Hematopoietic multipotent progenitor cell treated with erythropoietin and hydrocortisone succinate and interleukin-3 and kit ligand, for 6 days (in vitro differentiated cells): ENCODE measurements at regions not wholly inside any gene's neighbourhood (a gene's known extent, or its start where the extent isn't known, plus 50 kb on each side); places are given as distances from the start of the nearest gene placed in this dataset.

Experiments
- DNase-seq: peaks from one replicate; pipeline ENCODE4 v3.0.0-alpha.2; 2015

DNA sequence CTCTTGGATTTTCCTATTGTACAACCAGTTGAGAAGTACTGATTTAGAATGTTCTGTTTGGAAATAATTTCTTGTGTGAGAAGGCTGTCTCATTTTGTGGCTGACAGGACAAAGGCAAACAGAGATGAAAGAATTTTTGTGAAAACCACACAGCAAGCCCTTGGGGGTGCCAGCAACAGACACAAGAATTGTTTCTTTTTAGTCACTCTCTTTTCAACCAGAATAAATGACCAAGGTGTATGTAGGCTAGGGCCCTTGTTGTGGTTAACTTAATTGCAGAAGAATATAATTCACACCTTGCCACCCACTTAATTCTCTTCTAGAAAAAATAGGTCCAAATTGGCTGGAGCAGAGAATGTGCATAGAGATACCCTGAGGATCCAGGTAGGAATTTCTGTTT lies 329.4 kb upstream of the TBC1D5 start:
- DNase-seq: no peak

DNA sequence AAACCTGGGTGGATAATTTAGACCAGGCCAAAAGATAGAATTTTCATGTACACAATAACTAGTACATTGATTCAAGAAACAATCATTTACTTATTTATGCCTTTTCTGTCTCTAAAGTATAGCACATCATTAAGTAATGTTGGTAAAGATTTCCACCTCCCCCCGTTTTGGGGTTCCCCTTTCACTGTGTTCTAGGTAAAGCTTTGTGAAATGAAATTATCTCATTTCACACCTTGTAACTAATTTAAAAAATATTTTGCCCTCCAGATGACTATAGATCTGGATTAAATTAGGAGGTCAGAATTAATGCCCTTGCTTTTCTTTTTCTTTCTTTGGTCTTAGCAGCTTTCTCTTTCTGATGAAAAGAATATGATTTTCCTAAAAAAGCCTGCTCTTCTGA lies 328.5 kb upstream of the TBC1D5 start:
- DNase-seq: no peak

DNA sequence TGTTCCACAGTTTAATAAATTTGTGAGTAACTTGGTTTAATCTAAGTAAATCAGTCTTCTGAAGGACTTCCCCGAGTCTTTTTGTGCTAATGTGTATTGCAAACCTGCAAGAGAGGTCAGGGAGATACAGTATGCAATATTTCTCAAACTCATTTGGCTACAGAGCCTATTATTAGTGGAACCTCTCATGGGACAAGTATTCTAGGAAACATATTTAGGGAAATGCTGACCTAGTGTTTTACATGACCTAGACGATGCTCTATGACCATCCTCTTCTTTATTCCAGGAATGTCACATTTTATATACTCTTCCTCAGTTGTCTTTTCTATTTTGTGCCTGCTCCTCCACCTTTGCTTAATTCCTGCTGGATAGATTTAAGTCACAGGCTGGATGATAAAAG lies 327.8 kb upstream of the TBC1D5 start:
- no peak for DNase-seq

DNA sequence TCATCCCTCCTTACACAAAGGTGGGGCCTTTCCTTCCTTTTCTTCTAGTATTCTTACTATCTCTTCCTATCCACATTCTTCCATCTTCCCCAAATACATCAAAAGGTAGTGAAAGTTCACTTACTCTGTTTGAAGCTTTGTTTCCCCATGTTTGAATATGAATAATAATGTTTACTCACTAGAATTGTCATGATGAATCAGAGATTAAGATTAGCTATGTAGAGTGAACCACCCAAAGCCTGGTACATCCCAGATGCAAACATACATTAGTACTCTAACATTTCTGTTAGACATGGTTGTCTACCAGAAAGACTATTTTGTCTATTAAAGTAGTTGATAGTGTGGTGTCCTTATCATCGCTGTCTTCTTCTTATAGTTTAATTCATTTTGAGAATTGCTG lies 327.1 kb upstream of the TBC1D5 start:
- DNase-seq: no peak

DNA sequence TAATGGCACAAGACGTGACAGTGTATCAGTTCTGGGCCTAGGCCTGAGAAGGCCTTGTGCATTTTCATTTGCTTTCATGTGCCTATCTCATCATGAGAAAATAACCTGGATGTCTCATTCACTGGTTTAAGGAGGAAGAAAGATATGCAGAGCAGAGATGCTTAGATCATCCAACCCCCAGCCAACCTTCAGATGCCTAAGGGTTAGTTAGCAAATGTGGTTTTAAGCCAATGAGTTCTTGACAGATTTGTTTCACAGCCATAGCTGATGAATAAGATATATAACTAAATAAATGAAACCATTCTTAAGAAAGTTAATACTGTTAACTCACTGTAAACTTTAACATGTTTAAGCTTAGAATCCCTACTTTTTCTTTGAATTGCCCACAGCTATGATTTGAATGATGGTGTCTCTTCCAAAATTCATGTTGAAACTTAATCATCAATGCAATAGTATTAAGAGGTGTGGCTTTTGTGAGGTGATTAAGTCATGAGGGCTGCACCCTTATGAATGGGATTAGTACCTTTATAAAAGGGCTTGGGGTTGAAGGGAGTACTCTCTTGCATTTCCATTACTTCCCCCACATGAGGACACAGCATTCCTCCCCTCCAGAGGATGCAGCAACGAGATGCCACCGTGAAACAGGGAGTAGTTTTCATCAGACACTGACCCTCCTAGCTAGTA lies 324.6 kb upstream of the TBC1D5 start:
- no peak for DNase-seq

DNA sequence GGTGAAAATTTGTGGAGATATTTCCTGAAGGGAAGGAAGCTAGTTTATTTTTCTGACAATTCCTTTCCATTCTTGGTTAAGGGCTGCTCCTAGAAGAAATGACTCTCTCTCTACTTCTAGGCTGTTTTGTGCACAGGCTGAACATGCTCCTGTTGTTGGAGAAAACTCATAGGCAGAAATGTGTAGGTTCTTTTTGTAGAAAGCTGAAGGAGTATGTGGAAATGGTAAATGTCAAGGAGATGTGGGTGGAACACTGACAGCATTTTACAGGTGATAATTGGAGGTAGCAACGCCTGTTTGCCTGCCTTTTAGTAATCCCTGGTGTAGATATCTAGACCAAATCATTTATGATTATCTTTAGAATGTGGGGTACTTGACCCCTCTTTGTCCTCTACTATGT lies 322.2 kb upstream of the TBC1D5 start:
- no peak for DNase-seq

DNA sequence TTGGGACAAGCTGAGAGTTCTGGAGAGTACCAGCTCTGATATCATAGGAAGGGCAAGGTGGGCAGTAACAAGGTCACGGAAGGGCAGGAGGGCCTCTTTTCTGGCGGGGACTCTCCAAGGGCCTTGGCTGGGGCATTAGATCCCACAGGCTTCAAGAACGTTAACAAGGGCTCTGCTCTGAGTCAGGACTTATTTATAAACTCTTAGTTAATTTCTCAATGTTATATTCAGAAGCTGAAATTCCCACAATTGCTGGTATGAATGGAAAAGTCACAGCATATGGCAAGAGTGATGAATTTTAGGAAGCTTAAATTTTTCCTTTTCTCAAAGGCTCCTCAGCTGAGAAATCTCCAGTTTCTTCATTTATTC lies 320.2 kb upstream of the TBC1D5 start:
- no peak for DNase-seq

DNA sequence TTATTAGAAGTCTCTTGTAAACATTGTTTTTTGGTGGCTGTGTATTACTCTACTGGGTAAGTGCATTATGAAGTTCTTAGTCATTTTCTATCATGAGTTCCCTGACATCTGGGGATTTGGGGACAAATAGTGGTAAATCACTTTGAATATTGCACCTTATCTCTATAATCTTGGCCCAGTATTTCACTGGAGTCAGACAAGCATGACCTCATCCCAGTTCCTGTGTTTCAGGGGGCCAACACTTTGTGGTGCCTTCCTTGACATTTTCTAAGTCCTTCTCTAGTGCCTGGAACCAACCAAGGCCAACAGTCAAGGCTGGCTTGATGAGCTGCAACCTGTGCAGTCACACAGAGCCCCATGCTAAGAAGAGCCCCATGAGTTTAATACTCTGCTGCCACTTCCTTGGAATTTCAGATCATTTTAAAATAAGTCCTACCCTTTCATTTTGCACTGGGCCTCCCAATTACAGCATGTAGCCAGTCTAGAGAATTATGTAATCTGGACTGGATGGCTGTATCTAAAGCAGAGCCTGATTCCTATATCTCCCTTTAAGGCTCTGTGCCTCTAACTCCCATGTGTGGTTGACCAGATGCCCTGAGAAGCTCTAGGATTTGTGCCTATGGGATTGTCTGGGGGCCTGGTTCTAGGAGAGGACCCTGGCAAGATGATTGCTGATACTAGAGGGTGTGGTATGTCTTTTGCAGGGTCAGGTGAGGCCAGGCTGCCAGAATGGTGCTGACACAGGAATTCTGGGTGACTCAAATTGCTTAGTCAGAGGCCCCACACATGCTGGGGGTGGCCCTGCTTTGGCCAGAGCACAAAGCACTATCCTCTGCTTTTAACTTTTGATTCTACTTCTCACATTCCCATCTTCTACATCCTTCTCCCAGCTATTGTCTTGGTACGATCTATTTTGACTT lies 319.6 kb upstream of the TBC1D5 start:
- DNase-seq: no peak

DNA sequence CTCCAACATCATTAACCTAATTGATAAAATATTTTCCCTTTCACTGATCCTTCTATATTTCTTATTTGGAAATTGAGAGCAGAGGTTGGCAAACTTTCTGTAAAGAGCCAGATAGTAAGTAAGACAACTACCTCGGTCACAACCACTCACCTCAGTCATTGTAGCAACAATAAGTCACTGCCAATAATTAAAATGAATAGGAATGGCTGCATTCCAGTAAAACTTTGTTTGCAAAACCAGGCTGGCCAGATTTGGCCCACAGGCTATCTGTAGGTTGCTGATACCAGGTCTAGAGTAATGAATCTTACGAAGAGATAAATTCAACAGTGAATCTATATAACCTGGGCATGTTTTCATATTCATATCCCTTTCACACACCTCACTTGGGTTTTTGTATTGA lies 316.2 kb upstream of the TBC1D5 start:
- DNase-seq: no peak

DNA sequence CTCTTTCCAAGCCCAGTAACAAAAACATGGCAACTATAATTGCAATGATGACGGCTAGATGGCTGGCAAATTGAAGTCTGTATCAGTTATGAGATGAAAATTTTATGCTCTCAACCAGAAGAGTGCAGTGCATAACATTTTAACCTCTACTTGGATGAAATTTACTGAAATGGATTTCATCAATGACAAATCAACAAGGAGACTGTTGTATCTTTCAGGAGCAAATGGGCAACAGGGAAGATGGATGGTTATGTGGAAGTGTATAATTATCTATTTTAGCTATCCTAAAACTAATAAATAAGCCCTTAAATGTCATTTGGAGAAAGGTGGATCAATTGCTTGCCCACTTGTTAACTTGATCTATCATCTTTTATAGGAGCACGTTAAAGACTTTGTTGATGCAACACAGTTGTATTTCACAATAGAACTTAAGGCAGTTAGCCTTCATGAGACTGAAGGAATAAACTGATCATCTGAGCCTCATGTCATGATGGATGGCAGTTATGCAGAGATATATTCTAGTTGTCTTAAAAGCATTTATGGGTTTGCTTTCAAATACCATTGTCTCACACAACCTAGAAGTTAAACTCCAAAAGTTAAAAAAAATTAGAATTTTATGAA lies 315.1 kb upstream of the TBC1D5 start:
- DNase-seq: no peak

DNA sequence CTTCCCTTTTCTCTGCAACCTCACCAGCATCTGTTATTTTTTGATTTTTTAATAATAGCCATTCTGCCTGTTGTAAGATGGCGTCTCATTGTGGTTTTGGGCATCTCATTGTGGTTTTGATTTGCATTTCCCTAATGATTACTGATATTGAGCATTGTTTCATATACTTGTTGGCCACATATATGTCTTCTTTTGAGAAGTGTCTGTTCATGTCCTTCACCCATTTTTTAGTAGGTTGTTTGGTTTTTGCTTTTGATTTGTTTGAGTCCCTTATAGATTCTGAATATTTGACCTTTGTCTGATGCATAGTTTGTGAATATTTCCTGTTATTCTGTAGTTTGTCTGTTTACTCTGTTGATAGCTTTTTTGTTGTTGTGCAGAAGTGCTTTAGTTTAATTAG lies 312.2 kb upstream of the TBC1D5 start:
- no peak for DNase-seq

DNA sequence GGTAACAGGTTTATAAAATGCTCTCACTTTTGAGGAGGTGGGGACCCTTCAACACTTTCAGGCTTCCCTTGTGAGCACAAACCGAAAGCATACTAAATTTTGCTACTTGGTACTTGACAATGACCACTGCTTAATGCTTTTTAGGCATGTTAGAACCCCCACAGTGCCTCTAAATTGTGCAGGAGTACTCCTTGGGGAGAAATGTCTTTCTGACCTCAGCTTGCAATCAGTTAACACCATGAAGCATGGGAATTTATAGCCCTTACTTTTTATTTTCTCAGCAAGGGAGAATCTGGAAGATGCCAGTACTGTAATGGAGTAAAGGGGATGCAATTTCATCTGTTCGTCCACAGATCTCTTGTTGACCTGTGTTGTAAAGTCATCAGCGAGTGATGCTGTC lies 308.9 kb upstream of the TBC1D5 start:
- no peak for DNase-seq

DNA sequence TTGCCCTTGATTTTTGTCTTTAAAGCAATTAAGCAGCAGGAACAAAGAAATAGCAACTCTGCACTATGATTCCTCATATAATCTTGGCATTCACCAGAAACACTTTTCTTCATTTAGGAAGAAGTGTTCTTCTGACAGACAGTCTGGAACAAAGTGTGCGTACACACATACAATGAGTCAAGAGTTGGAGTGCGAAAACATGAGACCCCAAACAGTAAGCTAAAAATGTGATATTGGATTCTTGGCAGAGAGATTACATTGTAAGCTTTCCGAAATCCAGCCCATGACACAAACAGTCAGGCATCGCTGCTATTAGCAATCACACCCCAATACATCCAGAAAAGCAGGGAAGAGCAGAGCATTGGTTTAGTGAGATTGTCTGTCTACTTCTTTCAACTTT lies 306.7 kb upstream of the TBC1D5 start:
- no peak for DNase-seq

DNA sequence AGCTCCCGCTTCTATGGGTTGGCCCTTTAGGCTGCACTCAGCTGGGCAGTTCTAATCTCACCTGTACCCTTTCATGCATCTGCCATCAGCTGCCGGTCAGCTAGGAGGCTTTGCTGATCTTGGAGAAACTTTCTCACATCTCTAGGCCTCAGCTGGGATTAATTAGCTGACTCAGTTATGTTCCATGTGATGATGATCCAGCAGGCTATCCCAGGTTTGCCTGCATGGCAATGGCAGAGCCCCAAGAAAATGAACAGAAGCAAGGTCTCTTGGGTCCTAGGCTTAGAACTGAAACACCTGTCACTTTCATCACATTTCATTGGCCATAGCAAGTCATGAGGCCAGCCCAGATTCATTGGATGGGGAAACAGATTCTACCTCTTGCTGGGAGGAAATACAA lies 304.6 kb upstream of the TBC1D5 start:
- no peak for DNase-seq

DNA sequence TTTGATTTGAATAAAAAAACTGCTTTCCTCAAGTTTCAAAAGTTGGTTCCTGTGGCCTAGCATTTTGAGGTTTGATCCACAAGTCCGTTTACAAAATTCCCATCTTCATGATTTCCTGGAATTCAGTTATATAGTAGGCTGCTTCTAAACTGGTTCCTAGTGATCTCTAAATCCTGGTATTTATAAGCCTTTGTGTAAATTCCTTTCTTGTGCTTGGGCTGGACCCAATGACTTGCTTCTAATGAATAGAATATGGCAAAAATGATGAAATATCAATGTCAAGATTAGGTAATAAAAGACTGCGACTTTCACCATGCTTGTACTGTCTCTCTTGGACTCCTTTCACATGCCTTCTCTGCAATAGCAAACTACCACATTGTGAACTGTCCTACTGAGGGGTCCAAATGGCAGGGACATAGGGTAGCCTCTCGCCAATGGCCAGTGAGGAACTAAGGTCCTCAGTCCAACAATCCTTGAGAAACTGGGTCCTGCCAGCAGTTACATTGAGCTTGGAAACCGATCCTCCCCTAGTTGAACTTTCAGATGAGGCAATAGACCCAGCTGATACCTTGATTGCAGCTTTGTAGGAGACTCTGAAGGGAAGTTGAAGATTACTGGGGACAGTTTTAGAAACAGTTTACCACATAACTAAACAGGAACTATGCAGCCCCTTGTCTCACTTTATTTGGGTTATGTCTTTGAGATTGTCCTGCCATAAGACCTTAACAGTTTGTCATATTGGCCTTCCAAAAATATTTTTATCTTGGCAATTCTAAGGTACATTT lies 303.9 kb upstream of the TBC1D5 start:
- DNase-seq: peak; percentile 46

DNA sequence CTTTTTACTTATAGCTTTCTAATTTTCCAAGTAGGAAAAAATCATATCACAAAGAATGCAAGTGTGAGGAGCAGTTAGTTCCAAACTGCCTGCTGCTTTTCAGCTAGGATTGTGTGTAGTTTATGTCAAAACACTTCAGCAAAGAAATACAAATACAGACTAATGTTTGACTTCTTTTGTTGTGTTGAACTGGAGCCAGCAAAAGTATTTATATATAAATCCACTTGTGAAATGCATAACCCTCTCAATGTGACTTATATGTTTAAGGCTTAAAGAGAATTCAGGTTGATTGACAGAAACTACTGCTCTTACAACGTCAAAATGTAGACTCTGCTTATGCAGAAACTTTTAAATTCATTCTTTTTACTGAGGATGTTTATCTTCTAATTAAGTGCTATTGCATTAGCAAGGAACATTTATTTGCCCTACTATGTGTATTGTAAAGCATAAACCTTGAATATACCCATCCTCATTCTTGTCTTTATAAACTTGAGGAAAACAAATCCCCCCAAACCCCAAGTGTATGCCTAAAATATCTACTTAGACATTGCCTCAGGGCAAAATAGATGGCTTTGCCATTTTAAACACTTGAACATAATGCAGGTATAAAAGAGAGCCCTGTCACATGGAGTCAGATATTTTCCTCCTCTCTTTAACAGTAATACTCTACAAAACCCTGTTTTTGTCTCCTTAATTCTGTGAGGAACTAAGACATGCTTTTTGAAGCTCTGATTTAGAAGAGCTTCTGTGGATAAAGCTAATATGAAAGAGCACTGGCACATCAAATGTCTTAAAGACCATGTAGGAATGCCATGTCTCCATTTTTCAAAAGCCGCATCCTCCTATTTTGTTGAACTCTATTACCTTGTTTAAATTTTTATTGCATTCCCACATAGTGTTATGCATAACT lies 302.8 kb upstream of the TBC1D5 start:
- no peak for DNase-seq

DNA sequence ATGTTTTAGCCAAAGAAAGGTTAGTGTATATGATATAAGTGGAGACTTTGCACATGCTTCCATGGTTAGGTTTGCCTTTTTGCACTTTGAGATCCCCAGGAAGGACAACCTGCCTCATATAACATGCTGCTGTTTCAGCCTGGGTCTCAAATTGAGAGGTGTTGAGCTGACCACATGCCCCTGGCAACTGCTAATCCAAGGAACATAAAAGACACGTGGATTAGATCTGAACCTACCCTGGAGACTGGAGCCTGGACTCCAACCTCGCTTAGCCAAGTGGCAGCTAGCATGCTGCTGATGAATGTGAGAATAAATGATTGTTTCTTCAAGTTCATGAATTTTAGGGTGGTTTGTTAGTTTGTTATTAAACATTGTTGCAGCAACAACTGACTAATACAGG lies 301.8 kb upstream of the TBC1D5 start:
- DNase-seq: no peak

DNA sequence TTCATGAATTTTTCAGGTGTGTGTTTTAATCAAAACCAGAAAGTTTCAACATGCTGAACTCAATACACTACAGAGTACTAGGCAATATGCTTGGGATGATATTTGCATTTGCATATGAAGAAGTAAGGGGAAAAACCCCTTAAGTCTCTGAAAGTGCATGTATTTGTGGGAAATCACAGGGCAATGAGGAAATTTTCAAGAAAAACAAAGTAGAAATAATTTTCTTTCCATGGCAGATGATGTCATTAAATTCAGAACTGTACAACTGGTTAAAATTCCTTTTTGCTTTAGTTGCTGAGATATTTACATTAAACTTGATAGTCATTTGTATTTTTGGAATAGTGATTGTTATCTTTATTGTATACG lies 294.0 kb upstream of the TBC1D5 start:
- no peak for DNase-seq

DNA sequence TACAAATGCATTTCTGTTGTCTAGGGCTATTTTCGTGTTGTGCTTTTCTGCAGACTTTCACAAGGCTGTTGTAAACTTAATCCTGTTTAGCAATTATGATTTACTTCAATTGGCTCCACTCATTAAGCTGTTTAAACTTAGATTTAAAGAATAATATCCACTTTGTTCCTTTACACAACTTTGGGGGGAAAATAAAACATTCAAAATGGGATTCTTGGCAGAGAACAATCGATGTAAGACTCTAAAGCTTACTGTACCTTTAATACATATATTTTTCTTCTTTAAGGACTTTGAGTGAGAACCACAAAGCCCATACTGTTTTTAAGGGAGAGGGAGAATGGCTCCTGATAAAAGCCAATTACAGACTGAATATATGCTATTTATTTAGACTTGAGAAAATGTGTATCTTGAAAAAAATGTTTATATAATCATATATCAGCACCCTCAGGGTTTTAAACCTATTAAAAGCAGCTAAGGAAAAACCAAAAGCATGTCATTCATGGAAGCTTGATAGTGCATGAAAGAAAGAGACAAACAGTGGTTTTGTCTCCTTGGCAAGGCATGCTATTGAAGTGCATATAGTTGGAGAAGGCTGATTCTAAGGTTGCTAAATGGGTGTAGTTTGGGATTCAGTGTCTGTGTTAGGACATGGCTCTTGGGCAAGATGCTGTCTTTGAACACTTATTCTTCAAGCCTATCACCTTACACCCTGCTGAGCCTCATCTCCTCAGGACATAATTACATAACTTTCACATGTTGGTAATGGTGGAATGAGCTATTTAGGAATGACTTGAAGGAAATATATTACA lies 293.4 kb upstream of the TBC1D5 start:
- DNase-seq: no peak

DNA sequence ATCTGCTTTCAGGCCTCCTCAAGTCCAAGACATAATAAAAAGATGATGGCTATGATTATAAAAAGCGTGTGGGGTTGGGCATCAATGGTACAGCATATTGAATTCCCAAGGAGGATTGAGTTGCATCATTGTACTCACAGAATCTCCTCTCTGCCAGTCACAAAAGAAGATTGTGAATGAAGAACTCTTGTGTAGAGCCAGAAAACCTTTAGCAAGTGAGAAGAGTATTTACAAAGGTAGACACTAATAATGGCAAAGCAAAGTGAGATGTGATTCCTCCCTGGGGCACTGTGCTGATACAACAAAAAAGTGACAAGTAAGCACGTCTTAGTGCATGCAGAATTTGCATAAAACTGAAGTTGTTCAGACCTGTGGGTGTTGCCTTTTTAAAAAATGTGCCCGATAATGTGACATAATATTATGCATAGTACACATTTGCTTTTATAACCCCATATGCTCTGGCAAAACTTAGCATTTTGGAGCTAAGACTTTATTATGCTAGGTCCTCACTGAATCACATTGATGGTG lies 291.2 kb upstream of the TBC1D5 start:
- DNase-seq: no peak

DNA sequence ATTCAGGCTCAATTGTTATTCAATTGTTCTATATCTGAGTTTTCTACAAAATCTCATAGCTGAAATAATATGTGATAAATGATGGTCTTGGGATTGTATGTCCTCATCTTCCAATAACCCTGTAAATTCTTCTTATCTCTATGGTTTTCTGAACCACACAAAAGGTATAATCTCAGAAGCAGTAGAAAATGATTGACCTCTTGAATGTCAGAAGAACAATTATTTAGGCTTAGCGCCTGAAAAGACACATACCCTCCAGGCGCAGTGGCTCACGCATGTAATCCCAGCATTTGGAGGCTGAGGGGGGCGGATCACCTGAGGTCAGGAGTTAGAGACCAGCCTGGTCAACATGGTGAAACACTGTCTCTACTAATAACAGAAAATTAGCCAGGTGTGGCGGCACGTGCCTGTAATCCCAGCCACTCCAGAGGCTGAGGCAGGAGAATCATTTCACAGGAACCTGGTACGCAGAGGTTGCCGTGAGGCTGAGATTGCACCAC lies 288.0 kb upstream of the TBC1D5 start:
- DNase-seq: no peak
